ENCODE measurements at regions not wholly inside any gene's neighbourhood (a gene's known extent, or its start where the extent isn't known, plus 50 kb on each side); places are given as distances from the start of the nearest gene placed in this dataset.

GRCh38 chr5:2138896-2139295 is 256.2 kb upstream of the IRX4 start:
- TF ChIP-seq EZH2 (IDR thresholded peaks at IDR 0.05; ENCODE audit: insufficient read depth, low read length) (no peak), CTCF (IDR thresholded peaks at IDR 0.05; ENCODE audit: insufficient read depth, low read depth, low read length) (no peak)

Data from astrocyte (in vitro differentiated cells and primary cell).